HG02885 (cell line): ENCODE measurements at regions not wholly inside any gene's neighbourhood (a gene's known extent, or its start where the extent isn't known, plus 50 kb on each side); places are given as distances from the start of the nearest gene placed in this dataset.
"Not testable (repeated sequence)": the region's sequence is repeated elsewhere in the genome, so short reads cannot be mapped to it uniquely, and the experiment has no call there.

ENCODE experiments used
- ATAC-seq: cut with Tn5 transposase; IDR thresholded peaks from one replicate; pipeline ENCODE4 v1.9.1; 2021; ENCODE audit warnings: mild to moderate bottlenecking; ENCODE audit not compliant: unreplicated experiment, poor library complexity

GRCh38 chr6:160804639-160805038, 102.6 kb downstream of the PLG start:
- no peak for ATAC-seq

GRCh38 chr6:160808263-160808662, 106.2 kb downstream of the PLG start:
- ATAC-seq, result no peak

- ATAC-seq, result no peak
Observed at GRCh38 chr6:160810238-160810637, 108.2 kb downstream of the PLG start.

- ATAC-seq, result no peak
Observed at GRCh38 chr6:160812097-160812496, 110.1 kb downstream of the PLG start.

- ATAC-seq, result no peak
Observed at GRCh38 chr6:160818934-160819333, 116.9 kb downstream of the PLG start.

- ATAC-seq, result not testable (repeated sequence)
Observed at GRCh38 chr6:160820661-160821060, 118.6 kb downstream of the PLG start.

- ATAC-seq, result no peak
Observed at GRCh38 chr6:160831739-160832138, 129.7 kb downstream of the PLG start.

- ATAC-seq, result no peak
Observed at GRCh38 chr6:160832422-160832821, 130.4 kb downstream of the PLG start.

GRCh38 chr6:160837146-160837545, 135.1 kb downstream of the PLG start:
- ATAC-seq, result no peak

- ATAC-seq, result no peak
Observed at GRCh38 chr6:160851031-160851430, 140.5 kb upstream of the MAP3K4 start.

GRCh38 chr6:160853946-160854345, 137.6 kb upstream of the MAP3K4 start:
- no peak for ATAC-seq

- ATAC-seq, result no peak
Observed at GRCh38 chr6:160858886-160859285, 132.7 kb upstream of the MAP3K4 start.

- ATAC-seq, result no peak
Observed at GRCh38 chr6:160859822-160860221, 131.7 kb upstream of the MAP3K4 start.

- no peak for ATAC-seq
Observed at GRCh38 chr6:160861824-160862223, 129.7 kb upstream of the MAP3K4 start.

- no peak for ATAC-seq
Observed at GRCh38 chr6:160863782-160864181, 127.8 kb upstream of the MAP3K4 start.

- peak; percentile 87 for ATAC-seq
Observed at GRCh38 chr6:160871320-160871719, 120.2 kb upstream of the MAP3K4 start.

- no peak for ATAC-seq
Observed at GRCh38 chr6:160881148-160881808, 110.3 kb upstream of the MAP3K4 start.

GRCh38 chr6:160882006-160882405, 109.6 kb upstream of the MAP3K4 start:
- no peak for ATAC-seq

GRCh38 chr6:160882791-160883279, 108.7 kb upstream of the MAP3K4 start:
- ATAC-seq, result no peak

GRCh38 chr6:160883560-160883959, 108.0 kb upstream of the MAP3K4 start:
- no peak for ATAC-seq

GRCh38 chr6:160883999-160884398, 107.6 kb upstream of the MAP3K4 start:
- no peak for ATAC-seq

- not testable (repeated sequence) for ATAC-seq
Observed at GRCh38 chr6:160889148-160889547, 102.4 kb upstream of the MAP3K4 start.
